PFSK-1 (cell line): ENCODE measurements at regions not wholly inside any gene's neighbourhood (a gene's known extent, or its start where the extent isn't known, plus 50 kb on each side); places are given as distances from the start of the nearest gene placed in this dataset.

Experiments used
- FOXP2 ChIP-seq: optimal IDR thresholded peaks from 2 replicates; pipeline ENCODE3; 2011; ENCODE audit warnings: borderline replicate concordance, control low read depth, inconsistent platforms; ENCODE audit not compliant: insufficient read depth; ENCODE audit errors: extremely low read length, extremely low read depth
- POLR2AphosphoS5 ChIP-seq: IDR thresholded peaks from 2 replicates; pipeline ENCODE4 v1.6.1; 2012; ENCODE audit warnings: low read depth, mild to moderate bottlenecking, control low read depth, low read length, moderate library complexity
- REST ChIP-seq, 2 experiments: IDR thresholded peaks; 2 replicates each; pipeline versions ENCODE4 v1.6.1 to v1.8.0; 2011 to 2012; ENCODE audit warnings: low read depth in 2 of 2, low read length in 2 of 2, control low read depth in 1 of 2, inconsistent platforms in 1 of 2, mild to moderate bottlenecking in 1 of 2, moderate library complexity in 1 of 2; ENCODE audit not compliant: insufficient read depth in 1 of 2
- SIN3A ChIP-seq: IDR thresholded peaks from 2 replicates; pipeline ENCODE4 v1.6.1; 2012; ENCODE audit warnings: mild to moderate bottlenecking, low read length, moderate library complexity, borderline replicate concordance; ENCODE audit not compliant: insufficient read depth
- TAF1 ChIP-seq: IDR thresholded peaks from 2 replicates; pipeline ENCODE4 v1.6.1; 2012; ENCODE audit warnings: low read length, control low read depth, borderline replicate concordance; ENCODE audit not compliant: insufficient read depth

- TF ChIP-seq TAF1 (no peak), REST (IDR thresholded peaks at IDR 0.05; ENCODE audit: insufficient read depth in 1 of 2, low read depth in 2 of 2, low read length in 2 of 2) (no peak), FOXP2 (no peak), SIN3A (no peak), POLR2AphosphoS5 (no peak)
Measured at GRCh38 chr21:35142036-35142815, 93.1 kb upstream of the RUNX1 start.

GRCh38 chr21:35139382-35139715, 90.2 kb upstream of the RUNX1 start:
- no peak for TF ChIP-seq SIN3A
- no peak for TF ChIP-seq REST (IDR thresholded peaks at IDR 0.05; ENCODE audit: insufficient read depth in 1 of 2, low read depth in 2 of 2, low read length in 2 of 2)
- no peak for TF ChIP-seq POLR2AphosphoS5
- no peak for TF ChIP-seq FOXP2
- no peak for TF ChIP-seq TAF1

GRCh38 chr21:35138665-35139381, 89.7 kb upstream of the RUNX1 start:
- TF ChIP-seq TAF1 (no peak), FOXP2 (no peak), SIN3A (no peak), REST (IDR thresholded peaks at IDR 0.05; ENCODE audit: insufficient read depth in 1 of 2, low read depth in 2 of 2, low read length in 2 of 2) (no peak), POLR2AphosphoS5 (no peak)

GRCh38 chr21:35136586-35137219, 87.6 kb upstream of the RUNX1 start:
- TF ChIP-seq POLR2AphosphoS5 (no peak), SIN3A (no peak), REST (IDR thresholded peaks at IDR 0.05; ENCODE audit: insufficient read depth in 1 of 2, low read depth in 2 of 2, low read length in 2 of 2) (no peak), FOXP2 (no peak), TAF1 (no peak)
